ENCODE measurements at regions not wholly inside any gene's neighbourhood (a gene's known extent, or its start where the extent isn't known, plus 50 kb on each side); places are given as distances from the start of the nearest gene placed in this dataset.

DNA sequence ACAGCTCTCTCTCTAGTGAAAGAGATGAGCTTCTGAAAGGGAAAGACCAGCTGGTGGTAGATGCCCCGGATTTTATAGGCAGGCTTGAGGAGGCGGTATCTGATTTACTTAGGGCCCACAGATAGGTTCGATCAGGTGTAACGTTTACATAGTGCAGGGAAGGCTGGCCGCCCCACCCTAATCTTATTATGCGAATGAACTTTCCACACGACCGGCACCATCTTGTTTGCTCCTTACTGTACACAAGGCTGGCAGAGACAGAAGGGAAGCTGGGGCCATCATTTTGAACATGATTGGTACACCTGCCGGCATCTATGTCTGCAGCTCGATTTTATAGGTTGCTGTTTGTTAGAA lies 212.0 kb upstream of the JARID2 start:
- Histone ChIP-seq H3K9ac (ENCODE audit: low read length) (no peak overlapping the region), H3K27ac (ENCODE audit: low read length) (no peak overlapping the region), H3K9me3 (ENCODE audit: control insufficient read depth, low read depth, low read length) (no peaks in the 10 kb centered on the region), H3K4me1 (ENCODE audit: control insufficient read depth, low read depth, low read length) (peaks cover 4% of the 10 kb centered on the region), H3K36me3 (ENCODE audit: control insufficient read depth, low read depth, low read length) (no peaks in the 10 kb centered on the region), H3K4me3 (ENCODE audit: low read length) (no peak overlapping the region), H3K27me3 (ENCODE audit: control insufficient read depth, insufficient read depth, low read length) (no peaks in the 10 kb centered on the region)

DNA sequence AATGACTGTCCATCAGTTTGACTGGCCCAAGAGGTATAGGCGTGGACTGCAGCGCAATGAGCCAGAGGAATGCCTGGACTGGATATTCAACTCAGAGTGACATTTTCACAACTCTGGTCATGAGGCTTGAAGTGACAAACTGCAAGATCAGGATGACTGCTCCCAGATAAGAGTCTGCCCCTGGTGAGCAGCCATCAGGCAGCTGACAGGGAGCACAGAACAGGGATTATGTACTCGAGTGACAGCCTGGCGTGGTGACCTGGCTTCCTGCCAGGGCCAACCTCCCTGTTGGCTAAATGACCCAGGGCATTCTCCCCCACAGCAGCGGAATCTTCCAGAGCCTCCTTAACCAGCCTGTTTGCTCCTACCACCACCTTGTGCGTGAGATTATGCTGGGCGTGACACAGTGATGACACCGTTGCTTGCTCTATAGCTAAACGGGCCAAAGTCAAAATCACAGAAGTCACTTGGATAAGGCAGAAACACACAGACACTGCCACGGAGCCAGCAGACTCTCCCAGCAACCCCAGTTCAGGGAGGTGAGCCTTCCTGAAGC lies 209.1 kb upstream of the JARID2 start:
- no peak overlapping the region for H3K9ac ChIP-seq (ENCODE audit: low read length)
- H3K27ac ChIP-seq (ENCODE audit: low read length): no peak overlapping the region
- no peaks in the 10 kb centered on the region for H3K27me3 ChIP-seq (ENCODE audit: control insufficient read depth, insufficient read depth, low read length)

DNA sequence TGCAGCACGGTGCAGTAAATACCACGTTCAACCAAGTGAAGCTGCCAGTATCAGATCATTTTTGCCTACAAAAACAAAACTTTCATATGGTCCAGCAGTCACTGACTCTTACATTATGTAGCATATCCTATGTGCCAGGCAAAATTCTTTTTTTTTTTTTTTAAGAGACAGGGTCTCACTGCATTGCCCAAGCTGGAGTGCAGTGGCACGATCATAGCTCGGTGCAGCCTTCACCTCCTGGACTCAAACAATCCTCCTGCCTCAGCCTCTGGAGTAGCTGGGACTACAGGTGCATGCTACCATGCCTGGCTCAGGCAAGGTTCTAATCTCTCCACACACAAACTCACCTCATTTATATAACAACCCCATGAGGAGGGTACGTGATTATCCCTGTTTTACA lies 208.6 kb upstream of the JARID2 start:
- Histone ChIP-seq H3K36me3 (ENCODE audit: control insufficient read depth, low read depth, low read length) (no peaks in the 10 kb centered on the region), H3K4me3 (ENCODE audit: low read length) (no peak overlapping the region), H3K9me3 (ENCODE audit: control insufficient read depth, low read depth, low read length) (no peaks in the 10 kb centered on the region), H3K4me1 (ENCODE audit: control insufficient read depth, low read depth, low read length) (peaks cover 8% of the 10 kb centered on the region), H3K9ac (ENCODE audit: low read length) (no peak overlapping the region), H3K27me3 (ENCODE audit: control insufficient read depth, insufficient read depth, low read length) (no peaks in the 10 kb centered on the region), H3K27ac (ENCODE audit: low read length) (no peak overlapping the region)

More for the DNA sequence above, 209.1 kb upstream of the JARID2 start:
- peaks cover 8% of the 10 kb centered on the region for H3K4me1 ChIP-seq (ENCODE audit: control insufficient read depth, low read depth, low read length)
- H3K36me3 ChIP-seq (ENCODE audit: control insufficient read depth, low read depth, low read length): no peaks in the 10 kb centered on the region
- no peak overlapping the region for H3K4me3 ChIP-seq (ENCODE audit: low read length)
- H3K9me3 ChIP-seq (ENCODE audit: control insufficient read depth, low read depth, low read length): no peaks in the 10 kb centered on the region

DNA sequence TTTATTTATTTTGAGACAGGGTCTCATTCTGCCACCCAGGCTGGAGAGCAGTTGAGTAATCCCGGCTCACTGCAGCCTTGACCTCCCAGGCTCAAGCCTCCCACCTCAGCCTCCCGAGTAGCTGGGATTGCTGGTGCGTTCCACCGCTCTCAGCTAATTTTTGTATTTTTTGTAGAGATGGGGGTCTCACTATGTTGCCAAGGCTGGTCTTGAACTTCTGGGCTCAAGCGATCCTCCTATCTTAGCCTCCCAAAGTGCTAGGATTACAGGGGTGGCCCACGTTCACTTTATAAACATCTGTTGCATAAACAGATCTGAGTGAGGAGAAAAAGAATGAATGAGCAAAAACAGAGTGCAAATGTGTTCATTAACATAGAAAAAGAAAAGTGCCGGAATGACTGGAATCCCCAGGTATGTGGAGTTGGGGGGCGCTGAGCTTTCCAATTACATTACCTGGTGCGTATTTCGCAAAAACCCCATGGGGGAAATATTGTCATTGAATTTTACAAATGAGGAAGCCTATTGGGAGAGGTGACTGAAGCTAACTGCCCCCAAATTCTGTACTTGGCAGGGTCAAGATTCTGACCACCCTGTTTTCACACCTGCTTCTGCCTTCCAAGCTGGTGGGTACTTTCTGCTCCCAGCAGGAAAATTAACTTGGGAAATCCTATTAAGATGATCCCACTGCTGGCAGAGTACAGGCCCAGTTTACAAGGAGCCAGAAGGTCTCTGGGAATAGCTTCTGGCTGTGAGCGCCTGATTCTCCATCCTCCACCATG lies 207.7 kb upstream of the JARID2 start:
- Histone ChIP-seq H3K9ac (ENCODE audit: low read length) (no peak overlapping the region), H3K27ac (ENCODE audit: low read length) (no peak overlapping the region), H3K27me3 (ENCODE audit: control insufficient read depth, insufficient read depth, low read length) (no peaks in the 10 kb centered on the region)

DNA sequence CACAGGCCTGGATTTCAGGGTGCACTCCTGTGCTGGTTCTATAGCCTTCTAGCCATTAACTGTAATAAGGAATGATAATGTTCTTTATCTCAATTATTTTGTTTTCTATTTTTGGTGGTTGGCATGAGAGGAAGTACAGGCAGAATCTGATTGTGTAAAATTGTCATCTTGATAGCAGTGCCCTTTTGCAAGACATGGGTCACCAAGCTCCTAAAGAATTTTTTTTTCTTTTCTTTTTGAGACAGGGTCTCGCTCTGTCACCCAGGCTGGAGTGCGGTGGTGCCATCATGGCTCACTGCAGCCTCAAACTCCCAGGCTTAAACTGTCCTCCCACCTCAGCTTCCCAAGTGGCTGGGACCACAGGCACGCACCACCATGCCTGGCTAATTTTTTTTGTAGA lies 206.7 kb upstream of the JARID2 start:
- Histone ChIP-seq H3K9ac (ENCODE audit: low read length) (no peak overlapping the region), H3K9me3 (ENCODE audit: control insufficient read depth, low read depth, low read length) (no peaks in the 10 kb centered on the region), H3K27ac (ENCODE audit: low read length) (no peak overlapping the region), H3K4me3 (ENCODE audit: low read length) (no peak overlapping the region), H3K4me1 (ENCODE audit: control insufficient read depth, low read depth, low read length) (peaks cover 10% of the 10 kb centered on the region), H3K27me3 (ENCODE audit: control insufficient read depth, insufficient read depth, low read length) (no peaks in the 10 kb centered on the region), H3K36me3 (ENCODE audit: control insufficient read depth, low read depth, low read length) (no peaks in the 10 kb centered on the region)

More for the DNA sequence above, 207.7 kb upstream of the JARID2 start:
- H3K36me3 ChIP-seq (ENCODE audit: control insufficient read depth, low read depth, low read length): no peaks in the 10 kb centered on the region
- no peak overlapping the region for H3K4me3 ChIP-seq (ENCODE audit: low read length)
- H3K4me1 ChIP-seq (ENCODE audit: control insufficient read depth, low read depth, low read length): peaks cover 8% of the 10 kb centered on the region
- no peaks in the 10 kb centered on the region for H3K9me3 ChIP-seq (ENCODE audit: control insufficient read depth, low read depth, low read length)

DNA sequence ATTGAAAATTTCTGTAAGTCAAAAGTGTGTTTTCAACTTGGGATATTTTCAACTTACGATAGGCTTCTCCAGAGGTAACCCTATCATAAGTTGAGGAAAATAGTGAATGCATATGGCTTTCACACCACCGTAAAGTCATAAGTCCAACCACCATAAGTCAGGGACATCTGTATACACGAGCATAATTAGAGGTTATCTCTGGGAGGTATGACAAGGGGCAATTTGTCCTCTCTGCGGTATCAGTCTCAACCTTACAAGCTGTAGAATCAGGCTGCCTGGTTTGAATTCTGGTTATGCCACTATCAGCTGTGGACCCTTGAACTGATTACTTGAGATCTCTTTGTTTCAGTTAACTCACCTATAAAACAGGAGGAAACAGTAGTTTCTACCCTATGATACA lies 202.9 kb upstream of the JARID2 start:
- H3K27me3 ChIP-seq (ENCODE audit: control insufficient read depth, insufficient read depth, low read length): no peaks in the 10 kb centered on the region
- peaks cover 12% of the 10 kb centered on the region for H3K4me1 ChIP-seq (ENCODE audit: control insufficient read depth, low read depth, low read length)
- H3K9me3 ChIP-seq (ENCODE audit: control insufficient read depth, low read depth, low read length): no peaks in the 10 kb centered on the region
- H3K9ac ChIP-seq (ENCODE audit: low read length): no peak overlapping the region
- no peak overlapping the region for H3K4me3 ChIP-seq (ENCODE audit: low read length)
- H3K27ac ChIP-seq (ENCODE audit: low read length): no peak overlapping the region
- no peaks in the 10 kb centered on the region for H3K36me3 ChIP-seq (ENCODE audit: control insufficient read depth, low read depth, low read length)

DNA sequence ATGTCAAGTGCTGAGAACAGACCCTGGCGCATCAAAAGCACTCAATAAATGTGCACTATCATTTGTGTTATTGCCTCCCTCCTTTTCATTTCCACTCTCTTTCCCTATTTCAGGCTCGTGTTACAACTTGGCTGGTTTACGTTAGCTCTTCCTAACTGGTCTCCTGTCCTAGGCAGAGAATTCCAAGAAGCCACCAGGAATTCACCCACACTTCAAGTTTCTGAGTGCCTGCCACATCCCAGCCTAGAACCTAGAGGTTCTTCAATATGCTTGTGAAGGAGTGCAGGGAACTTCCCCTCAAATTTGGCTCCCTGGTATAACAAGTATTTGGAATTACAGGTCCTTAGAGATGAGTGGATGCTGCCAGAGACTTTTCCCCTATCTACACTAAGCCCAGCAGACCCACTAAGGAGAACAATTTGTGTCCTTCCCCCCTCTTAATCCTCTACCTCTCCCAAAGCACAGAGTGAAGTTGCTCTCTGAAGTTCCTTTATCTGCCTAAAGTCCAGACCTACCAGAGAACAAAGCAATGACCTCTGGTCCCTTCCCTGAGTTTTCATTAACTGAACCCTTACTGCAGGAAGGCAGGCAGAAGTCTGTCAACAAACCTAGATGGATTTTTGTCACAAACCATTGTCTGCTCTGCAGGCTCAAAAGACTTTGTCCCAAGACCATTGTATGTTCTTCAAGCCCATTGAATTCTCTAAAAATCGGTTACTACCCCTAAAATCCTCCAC lies 201.6 kb upstream of the JARID2 start:
- Histone ChIP-seq H3K4me1 (ENCODE audit: control insufficient read depth, low read depth, low read length) (peaks cover 3% of the 10 kb centered on the region), H3K4me3 (ENCODE audit: low read length) (no peak overlapping the region), H3K27me3 (ENCODE audit: control insufficient read depth, insufficient read depth, low read length) (no peaks in the 10 kb centered on the region), H3K9me3 (ENCODE audit: control insufficient read depth, low read depth, low read length) (no peaks in the 10 kb centered on the region), H3K9ac (ENCODE audit: low read length) (no peak overlapping the region), H3K27ac (ENCODE audit: low read length) (no peak overlapping the region), H3K36me3 (ENCODE audit: control insufficient read depth, low read depth, low read length) (no peaks in the 10 kb centered on the region)

DNA sequence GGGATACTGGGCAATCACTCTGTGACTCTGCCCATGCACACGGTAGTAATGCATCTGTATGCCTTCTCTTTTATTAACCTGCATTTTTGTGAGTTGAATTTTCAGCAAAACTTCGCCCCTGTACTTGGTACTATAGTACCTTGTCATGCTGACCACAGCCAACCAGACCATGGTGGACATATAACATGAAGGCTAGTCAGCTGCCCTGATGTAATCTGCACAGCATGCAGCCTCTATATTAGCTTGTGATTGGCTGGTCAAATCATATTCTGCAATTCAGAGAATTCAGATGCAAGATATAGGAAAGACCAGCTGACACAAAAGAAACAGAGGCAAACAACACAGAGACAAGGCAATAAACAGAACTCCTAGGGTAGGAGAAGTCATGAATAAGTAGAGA lies 200.9 kb upstream of the JARID2 start:
- Histone ChIP-seq H3K9me3 (ENCODE audit: control insufficient read depth, low read depth, low read length) (no peaks in the 10 kb centered on the region), H3K4me3 (ENCODE audit: low read length) (no peak overlapping the region), H3K27me3 (ENCODE audit: control insufficient read depth, insufficient read depth, low read length) (no peaks in the 10 kb centered on the region), H3K36me3 (ENCODE audit: control insufficient read depth, low read depth, low read length) (no peaks in the 10 kb centered on the region), H3K4me1 (ENCODE audit: control insufficient read depth, low read depth, low read length) (peaks cover 3% of the 10 kb centered on the region), H3K27ac (ENCODE audit: low read length) (no peak overlapping the region), H3K9ac (ENCODE audit: low read length) (no peak overlapping the region)

DNA sequence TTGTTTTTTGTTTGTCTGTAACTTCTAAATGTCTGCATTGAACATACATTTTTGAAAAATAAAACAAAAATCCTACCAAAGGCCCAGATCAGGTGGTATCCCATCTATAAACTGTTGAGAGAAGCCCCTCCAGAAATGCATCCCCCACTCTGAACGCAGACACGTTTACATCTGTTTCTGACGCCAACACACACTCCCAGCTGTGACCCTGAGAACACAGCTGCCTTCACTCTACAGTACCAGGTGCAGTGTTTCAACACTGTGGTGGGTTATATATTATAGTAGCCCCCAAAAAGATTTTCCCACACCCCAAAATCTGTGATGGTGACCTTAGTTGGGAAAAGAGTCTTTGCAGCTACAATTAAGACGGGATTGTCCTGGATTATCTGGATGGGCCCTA lies 199.1 kb upstream of the JARID2 start:
- Histone ChIP-seq H3K27me3 (ENCODE audit: control insufficient read depth, insufficient read depth, low read length) (no peaks in the 10 kb centered on the region), H3K4me1 (ENCODE audit: control insufficient read depth, low read depth, low read length) (peaks cover 3% of the 10 kb centered on the region), H3K4me3 (ENCODE audit: low read length) (no peak overlapping the region), H3K9me3 (ENCODE audit: control insufficient read depth, low read depth, low read length) (no peaks in the 10 kb centered on the region), H3K9ac (ENCODE audit: low read length) (no peak overlapping the region), H3K27ac (ENCODE audit: low read length) (no peak overlapping the region), H3K36me3 (ENCODE audit: control insufficient read depth, low read depth, low read length) (no peaks in the 10 kb centered on the region)

DNA sequence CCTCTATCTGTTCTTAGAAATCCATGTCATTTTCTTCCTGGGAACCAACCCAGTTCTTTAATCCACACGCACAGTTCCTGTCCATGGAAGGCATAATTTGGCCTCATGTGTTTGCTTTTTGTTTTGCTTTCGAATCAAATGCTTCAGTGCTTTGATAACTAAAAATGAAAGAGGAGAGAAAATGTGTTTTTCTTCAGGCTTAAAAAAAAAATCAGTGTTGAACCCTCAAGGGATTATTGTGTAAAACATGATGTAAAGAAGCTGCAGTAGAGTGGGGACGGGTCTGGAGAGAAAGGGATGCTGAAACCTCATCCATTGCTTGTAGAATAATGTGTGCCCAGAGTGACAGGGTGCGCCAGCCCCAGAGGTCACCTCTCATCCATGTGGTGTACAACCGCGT lies 197.5 kb upstream of the JARID2 start:
- H3K4me3 ChIP-seq (ENCODE audit: low read length): no peak overlapping the region
- no peak overlapping the region for H3K27ac ChIP-seq (ENCODE audit: low read length)
- H3K27me3 ChIP-seq (ENCODE audit: control insufficient read depth, insufficient read depth, low read length): no peaks in the 10 kb centered on the region
- peaks cover 3% of the 10 kb centered on the region for H3K4me1 ChIP-seq (ENCODE audit: control insufficient read depth, low read depth, low read length)
- no peak overlapping the region for H3K9ac ChIP-seq (ENCODE audit: low read length)
- no peaks in the 10 kb centered on the region for H3K36me3 ChIP-seq (ENCODE audit: control insufficient read depth, low read depth, low read length)
- no peaks in the 10 kb centered on the region for H3K9me3 ChIP-seq (ENCODE audit: control insufficient read depth, low read depth, low read length)

DNA sequence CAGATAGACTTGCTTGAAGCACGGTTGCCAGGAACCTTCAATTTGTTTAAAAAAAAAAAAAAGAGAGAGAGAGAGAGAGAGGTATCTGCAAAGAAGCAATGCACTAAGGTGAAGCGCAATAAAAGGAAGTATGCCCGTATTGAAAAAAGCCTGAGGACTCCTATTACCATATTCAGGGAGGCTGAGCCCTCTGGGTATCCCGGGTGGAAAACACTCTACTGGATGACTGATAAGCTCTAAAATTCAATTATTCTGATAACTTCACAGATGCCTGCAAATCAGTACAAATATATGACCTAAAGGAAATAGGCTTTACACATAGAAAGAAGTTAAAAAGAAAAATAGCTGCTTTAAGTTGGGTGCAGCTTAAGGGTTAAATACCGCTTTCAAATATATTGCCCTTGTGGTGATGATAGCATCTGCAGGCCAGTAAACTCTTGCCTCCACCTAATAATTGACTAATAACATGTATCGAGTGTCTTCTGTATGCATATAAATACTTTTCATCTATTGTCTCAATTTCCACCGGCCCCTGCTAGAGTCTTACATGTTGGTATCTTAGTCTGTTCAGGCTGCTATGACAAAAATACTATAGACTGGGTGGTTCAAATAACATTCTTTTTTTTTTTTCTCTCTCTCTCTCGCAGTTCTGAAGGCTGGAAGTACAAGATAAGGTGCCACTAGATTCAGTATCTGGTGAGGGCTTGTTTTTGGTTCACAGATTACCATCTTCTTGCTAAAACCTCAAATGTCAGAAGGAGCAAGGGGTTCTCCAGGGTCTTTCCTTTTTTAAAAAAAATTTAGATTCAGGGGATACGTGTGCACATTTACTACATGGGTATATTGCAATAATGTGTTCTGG lies 187.4 kb upstream of the JARID2 start:
- Histone ChIP-seq H3K27ac (ENCODE audit: low read length) (no peak overlapping the region), H3K9me3 (ENCODE audit: control insufficient read depth, low read depth, low read length) (no peaks in the 10 kb centered on the region), H3K4me1 (ENCODE audit: control insufficient read depth, low read depth, low read length) (no peaks in the 10 kb centered on the region), H3K27me3 (ENCODE audit: control insufficient read depth, insufficient read depth, low read length) (no peaks in the 10 kb centered on the region), H3K4me3 (ENCODE audit: low read length) (no peak overlapping the region), H3K9ac (ENCODE audit: low read length) (no peak overlapping the region), H3K36me3 (ENCODE audit: control insufficient read depth, low read depth, low read length) (no peaks in the 10 kb centered on the region)

Measured in iPS-18a (cell line).